H1 (cell line): ENCODE measurements at regions not wholly inside any gene's neighbourhood (a gene's known extent, or its start where the extent isn't known, plus 50 kb on each side); places are given as distances from the start of the nearest gene placed in this dataset.

ENCODE experiments used
- CTCF ChIA-PET: fragments of 300-600 bp; sonication (Branson Sonifier 250); formaldehyde crosslinking; loops from one replicate; lab custom pipeline; 2021; ENCODE audit not compliant: partially characterized antibody; lab: Charles Lee
- POLR2A ChIA-PET: fragments of 300-600 bp; sonication (Branson Sonifier 250); formaldehyde crosslinking; loops from one replicate; lab custom pipeline; 2021; ENCODE audit warnings: inconsistent platforms; ENCODE audit not compliant: partially characterized antibody; lab: Charles Lee
- DNase-seq, 2 experiments: peaks; one replicate each; pipeline versions ENCODE4 v3.0.0 to v3.0.0-alpha.2; 2010 to 2022; ENCODE audit warnings: low spot score in 2 of 2, low read depth in 1 of 2, mixed read lengths in 1 of 2
- FAIRE-seq: peaks from 2 replicates; lab custom pipeline; 2011; peaks lifted over from hg19 to GRCh38; lab: Jason Lieb, UNC
- H2AFZ ChIP-seq: 2 replicates; pipeline ENCODE4 v1.8.1; 2012; ENCODE audit warnings: low read length, inconsistent platforms
- H2AK5ac ChIP-seq: 2 replicates; pipeline ENCODE4 v1.6.1; 2013; ENCODE audit warnings: low read depth, low read length
- H2BK120ac ChIP-seq: replicated peaks from 2 replicates; pipeline ENCODE3; 2013; ENCODE audit warnings: low read depth, low read length, inconsistent platforms
- H2BK12ac ChIP-seq: 2 replicates; pipeline ENCODE4 v1.6.1; 2013; ENCODE audit warnings: low read depth, low read length
- H2BK15ac ChIP-seq: 2 replicates; pipeline ENCODE4 v1.6.1; 2013; ENCODE audit warnings: low read length
- H2BK20ac ChIP-seq: 2 replicates; pipeline ENCODE4 v1.6.1; 2013; ENCODE audit warnings: low read length
- H2BK5ac ChIP-seq: 2 replicates; pipeline ENCODE4 v1.6.1; 2013; ENCODE audit warnings: low read depth, low read length
- H3K14ac ChIP-seq: 2 replicates; pipeline ENCODE4 v1.6.1; 2013; ENCODE audit warnings: inconsistent platforms; ENCODE audit not compliant: insufficient read length
- H3K18ac ChIP-seq: 2 replicates; pipeline ENCODE4 v1.6.1; 2013; ENCODE audit warnings: low read length; ENCODE audit errors: extremely low read depth
- H3K23ac ChIP-seq: 2 replicates; pipeline ENCODE4 v1.6.1; 2013; ENCODE audit warnings: inconsistent platforms; ENCODE audit not compliant: insufficient read length
- H3K23me2 ChIP-seq: 2 replicates; pipeline ENCODE4 v1.6.1; 2013; ENCODE audit warnings: low read depth, low read length
- H3K27ac ChIP-seq: 2 replicates; pipeline ENCODE4 v1.6.1; 2011; ENCODE audit warnings: low read depth, low read length, inconsistent platforms
- H3K27me3 ChIP-seq, 4 experiments: replicated peaks in 1 of 4; 1 replicate in 1 of 4; 2 replicates in 3 of 4; pipeline versions ENCODE4 v1.6.1 to v1.8.1; 2011 to 2013; ENCODE audit warnings: low read length in 3 of 4, mild to moderate bottlenecking in 3 of 4, inconsistent platforms in 2 of 4, mixed read lengths in 2 of 4, moderate library complexity in 1 of 4; ENCODE audit not compliant: control insufficient read depth in 3 of 4, insufficient read depth in 3 of 4; ENCODE audit errors: extremely low read depth in 1 of 4
- H3K36me3 ChIP-seq, 4 experiments: 2 replicates each; pipeline versions ENCODE4 v1.6.1 to v1.8.1; 2011 to 2013; ENCODE audit warnings: mild to moderate bottlenecking in 4 of 4, low read length in 3 of 4, moderate library complexity in 2 of 4, control low read depth in 1 of 4, inconsistent platforms in 1 of 4; ENCODE audit not compliant: insufficient read depth in 4 of 4, control insufficient read depth in 2 of 4
- H3K4ac ChIP-seq: replicated peaks from 2 replicates; pipeline ENCODE3; 2013; ENCODE audit warnings: low read length, low read depth, mixed read lengths, inconsistent platforms; ENCODE audit not compliant: insufficient read length
- H3K4me1 ChIP-seq, 4 experiments: replicated peaks in 1 of 4; 1 replicate in 1 of 4; 2 replicates in 3 of 4; pipeline versions ENCODE4 v1.6.1 to v1.8.1; 2011 to 2013; ENCODE audit warnings: low read length in 3 of 4, inconsistent platforms in 2 of 4, mixed read lengths in 1 of 4; ENCODE audit not compliant: insufficient read depth in 4 of 4, control insufficient read depth in 3 of 4
- H3K4me2 ChIP-seq, 2 experiments: 2 replicates each; pipeline versions ENCODE4 v1.6.1 to v1.8.1; 2011 to 2013; ENCODE audit warnings: low read depth in 2 of 2, low read length in 2 of 2, control low read depth in 1 of 2, inconsistent platforms in 1 of 2, mild to moderate bottlenecking in 1 of 2; ENCODE audit not compliant: insufficient read depth in 1 of 2
- H3K4me3 ChIP-seq, 4 experiments: fragments of 200-600, 300-600 bp in 1 of 4; sonication (generic), shearing (Covaris generic), sonication (Bioruptor Twin) in 1 of 4; 2 replicates each; pipeline versions ENCODE4 v1.5.1 to v1.8.1; 2011 to 2016; ENCODE audit warnings: low read length in 4 of 4, low read depth in 3 of 4, control low read depth in 2 of 4, inconsistent platforms in 2 of 4, mild to moderate bottlenecking in 2 of 4, mixed read lengths in 1 of 4, moderate library complexity in 1 of 4; ENCODE audit not compliant: insufficient read depth in 2 of 4; ENCODE audit errors: extremely low read depth in 1 of 4
- H3K56ac ChIP-seq: replicated peaks from 2 replicates; pipeline ENCODE3; 2013; ENCODE audit warnings: low read depth, mild to moderate bottlenecking, mixed read lengths, low read length, inconsistent platforms; ENCODE audit not compliant: insufficient read length
- H3K79me1 ChIP-seq: 2 replicates; pipeline ENCODE4 v1.6.1; 2013; ENCODE audit warnings: low read depth, low read length, control low read depth
- H3K79me2 ChIP-seq, 2 experiments: 2 replicates each; pipeline versions ENCODE4 v1.6.1 to v1.8.1; 2012 to 2013; ENCODE audit warnings: low read length in 2 of 2, mild to moderate bottlenecking in 2 of 2, inconsistent platforms in 1 of 2; ENCODE audit not compliant: insufficient read depth in 2 of 2, control insufficient read depth in 1 of 2
- H3K9ac ChIP-seq, 4 experiments: replicated peaks in 1 of 4; 1 replicate in 1 of 4; 2 replicates in 3 of 4; pipeline versions ENCODE4 v1.6.1 to v1.8.1; 2011 to 2013; ENCODE audit warnings: low read depth in 3 of 4, low read length in 3 of 4, control low read depth in 2 of 4, mild to moderate bottlenecking in 2 of 4, moderate library complexity in 2 of 4, inconsistent platforms in 1 of 4; ENCODE audit errors: extremely low read depth in 1 of 4
- H3K9me3 ChIP-seq, 2 experiments: 2 replicates each; pipeline versions ENCODE4 v1.6.1 to v1.8.1; 2012 to 2013; ENCODE audit warnings: mild to moderate bottlenecking in 2 of 2, moderate library complexity in 2 of 2, control low read depth in 1 of 2, inconsistent platforms in 1 of 2, low read depth in 1 of 2, low read length in 1 of 2, mixed read lengths in 1 of 2; ENCODE audit not compliant: insufficient read depth in 2 of 2
- H4K20me1 ChIP-seq, 2 experiments: replicated peaks in 1 of 2; 2 replicates each; pipeline versions ENCODE3 to v1.8.1; 2011 to 2013; ENCODE audit warnings: inconsistent platforms in 2 of 2, low read length in 2 of 2, mild to moderate bottlenecking in 1 of 2; ENCODE audit not compliant: insufficient read depth in 2 of 2, control insufficient read depth in 1 of 2
- H4K5ac ChIP-seq: 2 replicates; pipeline ENCODE4 v1.6.1; 2013; ENCODE audit warnings: low read length, low read depth, mixed read lengths, inconsistent platforms; ENCODE audit not compliant: insufficient read length
- H4K8ac ChIP-seq: 2 replicates; pipeline ENCODE4 v1.8.0; 2013; ENCODE audit warnings: mild to moderate bottlenecking, moderate library complexity, low read length, inconsistent platforms; ENCODE audit not compliant: insufficient read depth; ENCODE audit errors: extremely low read depth
- H4K91ac ChIP-seq: replicated peaks from 2 replicates; pipeline ENCODE3; 2013; ENCODE audit warnings: low read length, mixed read lengths, inconsistent platforms; ENCODE audit not compliant: insufficient read length
- ASH2L ChIP-seq: fragments of 200-600, 300-600 bp; sonication (generic); IDR thresholded peaks from one replicate; pipeline ENCODE4 v1.7.1; 2017; ENCODE audit warnings: low read length
- ATF3 ChIP-seq: IDR thresholded peaks from 2 replicates; pipeline ENCODE4 v1.6.1; 2011; ENCODE audit warnings: low read depth, mild to moderate bottlenecking, low read length; ENCODE audit not compliant: insufficient read depth
- CHD1 ChIP-seq: IDR thresholded peaks from 2 replicates; pipeline ENCODE4 v1.6.1; 2012; ENCODE audit warnings: low read depth, low read length, improper control_type of control experiment
- CTBP2 ChIP-seq: IDR thresholded peaks from 2 replicates; pipeline ENCODE4 v1.7.0; 2011; ENCODE audit warnings: borderline replicate concordance, mild to moderate bottlenecking, moderate library complexity, mixed read lengths, low read length; ENCODE audit not compliant: insufficient read depth, insufficient read length
- EZH2 ChIP-seq: fragments of 200-600 bp; sonication (generic); IDR thresholded peaks from 2 replicates; pipeline ENCODE4 v1.7.1; 2012; ENCODE audit warnings: low read depth, mild to moderate bottlenecking, moderate library complexity, low read length, inconsistent platforms; ENCODE audit not compliant: severe bottlenecking
- GTF2F1 ChIP-seq: IDR thresholded peaks from 2 replicates; pipeline ENCODE4 v1.6.1; 2012; ENCODE audit warnings: low read depth, low read length, improper control_type of control experiment, borderline replicate concordance
- JUN ChIP-seq: IDR thresholded peaks from 2 replicates; pipeline ENCODE4 v1.6.1; 2011; ENCODE audit warnings: low read depth, mild to moderate bottlenecking, improper control_type of control experiment, low read length
- KDM1A ChIP-seq: fragments of 200-600, 300-600 bp; sonication (generic); IDR thresholded peaks from 2 replicates; pipeline ENCODE4 v1.7.1; 2016; ENCODE audit warnings: mild to moderate bottlenecking, low read length, borderline replicate concordance
- MAFK ChIP-seq: IDR thresholded peaks from 2 replicates; pipeline ENCODE4 v1.6.1; 2012; ENCODE audit warnings: low read depth, mild to moderate bottlenecking, improper control_type of control experiment, low read length
- MAX ChIP-seq: IDR thresholded peaks from 2 replicates; pipeline ENCODE4 v1.6.1; 2012; ENCODE audit warnings: inconsistent platforms
- RXRA ChIP-seq: IDR thresholded peaks from 2 replicates; pipeline ENCODE4 v1.6.1; 2011; ENCODE audit warnings: low read depth, mild to moderate bottlenecking, low read length, moderate library complexity; ENCODE audit not compliant: insufficient read depth
- SP2 ChIP-seq: IDR thresholded peaks from 2 replicates; pipeline ENCODE4 v1.6.1; 2012; ENCODE audit warnings: mild to moderate bottlenecking, low read length, inconsistent platforms
- SP4 ChIP-seq: IDR thresholded peaks from 2 replicates; pipeline ENCODE4 v1.6.1; 2012; ENCODE audit warnings: low read length, inconsistent platforms
- TEAD4 ChIP-seq: IDR thresholded peaks from 2 replicates; pipeline ENCODE4 v1.6.1; 2012; ENCODE audit warnings: low read depth, low read length, inconsistent platforms, mixed read lengths
- ZNF274 ChIP-seq: IDR thresholded peaks from 2 replicates; pipeline ENCODE4 v1.7.0; 2012; ENCODE audit warnings: low read length, borderline replicate concordance; ENCODE audit errors: extremely low read depth
- WGBS, 2 experiments: shearing (Covaris generic) in 1 of 2; methylation state at CpG; one replicate each; pipeline versions ENCODE4 v1.1.6 to v1.1.7; 2013 to 2015; ENCODE audit warnings: low lambda C conversion rate in 2 of 2, mixed read lengths in 2 of 2, inconsistent platforms in 1 of 2, low coverage in 1 of 2, missing lambda C conversion rate in 1 of 2; ENCODE audit not compliant: insufficient replicate concordance in 2 of 2, insufficient coverage in 1 of 2, insufficient read length in 1 of 2; ENCODE audit errors: extremely low coverage in 1 of 2, missing lambda C conversion rate in 1 of 2; 5-methylcytosine and 5-hydroxymethylcytosine counted together

GRCh38 chr2:226183550-226183949, 616.1 kb downstream of the IRS1 start:
- no peak overlapping the region for H2BK20ac ChIP-seq
- CTCF ChIA-PET: interaction anchor here (1.1 to 2.0 kb wide), 3 partner anchors 13 to 32 kb away, joined by 3 to 8 read pairs (median 8); no protein-coding TSS in a partner anchor
- no peaks in the 10 kb centered on the region; the same call in 1 of the 2 replicates for H3K23me2 ChIP-seq
- H3K4me2 ChIP-seq: no peak overlapping the region
- no peaks in the 10 kb centered on the region for H3K79me1 ChIP-seq
- DNase-seq (no peak), FAIRE-seq (no peak)
- no peaks in the 10 kb centered on the region for H3K27me3 ChIP-seq
- no peak overlapping the region for H3K4ac ChIP-seq
- no peaks in the 10 kb centered on the region for H3K36me3 ChIP-seq
- H3K4me3 ChIP-seq: no peak overlapping the region
- no peak overlapping the region for H3K27ac ChIP-seq
- H3K23ac ChIP-seq: no peak overlapping the region
- no peak overlapping the region for H2BK5ac ChIP-seq
- H2BK120ac ChIP-seq: no peak overlapping the region
- H3K18ac ChIP-seq: no peak overlapping the region
- H2BK15ac ChIP-seq: no peak overlapping the region
- H4K5ac ChIP-seq: no peak overlapping the region
- no peak overlapping the region for H4K91ac ChIP-seq
- H3K9me3 ChIP-seq: no peaks in the 10 kb centered on the region
- H4K8ac ChIP-seq: no peak overlapping the region
- POLR2A ChIA-PET: no interaction called here
- 94% methylated on average over 3 of the region's 3 CpGs; no CpG with 5 or more reads in 1 of the 2 experiments for WGBS, 2 experiments
- H3K14ac ChIP-seq: no peak overlapping the region
- no peak overlapping the region for H2BK12ac ChIP-seq
- H3K79me2 ChIP-seq: no peaks in the 10 kb centered on the region
- H3K4me1 ChIP-seq: peaks cover 0 to 5% (median 2%) of the 10 kb centered on the region in 4 experiments; a peak in 2 of 7 replicates
- H3K56ac ChIP-seq: no peak overlapping the region
- H2AFZ ChIP-seq: no peak overlapping the region
- H2AK5ac ChIP-seq: no peak overlapping the region
- no peak overlapping the region for H3K9ac ChIP-seq
- H4K20me1 ChIP-seq: no peaks in the 10 kb centered on the region
- TF ChIP-seq TEAD4 (no peak), MAFK (no peak), JUN (no peak), CHD1 (no peak), ASH2L (no peak), ZNF274 (no peak), SP2 (no peak), EZH2 (no peak), KDM1A (no peak), RXRA (no peak), SP4 (no peak), MAX (no peak), GTF2F1 (no peak), CTBP2 (no peak), ATF3 (no peak)
